A673 (cell line): ENCODE measurements at regions not wholly inside any gene's neighbourhood (a gene's known extent, or its start where the extent isn't known, plus 50 kb on each side); places are given as distances from the start of the nearest gene placed in this dataset.

ENCODE experiments used
- BruUV-seq: library from RNA; stranded (reverse); fragments of 400-500 nt; replicated peaks from 2 replicates; lab custom pipeline; 2021; lab: Mats Ljungman, UMichigan
- CTCF ChIA-PET: fragments of 300-600 bp; sonication (Branson Sonifier 250); formaldehyde crosslinking; loops from one replicate; lab custom pipeline; 2022; ENCODE audit warnings: antibody characterized with exemption; lab: Charles Lee
- POLR2A ChIA-PET: fragments of 300-600 bp; sonication (Branson Sonifier 250); formaldehyde crosslinking; loops from one replicate; lab custom pipeline; 2022; ENCODE audit warnings: antibody characterized with exemption; ENCODE audit not compliant: low non-redundant PET; lab: Charles Lee
- DNase-seq: peaks from one replicate; pipeline ENCODE4 v3.0.0-alpha.2; 2015; ENCODE audit warnings: low spot score
- H3K27ac ChIP-seq: fragments of 200-600 bp; sonication (generic); 2 replicates; pipeline ENCODE4 v1.5.1; 2016; ENCODE audit warnings: mixed run types, low read depth, mild to moderate bottlenecking, mixed read lengths, antibody characterized with exemption, low read length; ENCODE audit not compliant: poor library complexity, severe bottlenecking
- H3K27me3 ChIP-seq: fragments of 200-600 bp; sonication (generic); replicated peaks from 2 replicates; pipeline ENCODE4 v1.6.1; 2017; ENCODE audit warnings: mixed run types, low read depth, mild to moderate bottlenecking, mixed read lengths, antibody characterized with exemption, low read length; ENCODE audit not compliant: insufficient read depth, poor library complexity
- H3K36me3 ChIP-seq: fragments of 200-600 bp; sonication (generic); 2 replicates; pipeline ENCODE4 v1.6.1; 2016; ENCODE audit warnings: mixed run types, mild to moderate bottlenecking, mixed read lengths, antibody characterized with exemption, low read length; ENCODE audit not compliant: insufficient read depth, poor library complexity, severe bottlenecking
- H3K4me1 ChIP-seq: fragments of 200-600 bp; sonication (generic); 2 replicates; pipeline ENCODE4 v1.6.1; 2017; ENCODE audit warnings: mixed run types, mild to moderate bottlenecking, mixed read lengths, antibody characterized with exemption, low read length; ENCODE audit not compliant: insufficient read depth, poor library complexity, severe bottlenecking
- H3K4me3 ChIP-seq: fragments of 200-600 bp; sonication (generic); 2 replicates; pipeline ENCODE4 v1.5.1; 2016; ENCODE audit warnings: low read depth, mixed run types, mild to moderate bottlenecking, mixed read lengths, low read length; ENCODE audit not compliant: poor library complexity, severe bottlenecking
- H3K9me3 ChIP-seq: fragments of 200-600 bp; sonication (generic); 2 replicates; pipeline ENCODE4 v1.6.1; 2016; ENCODE audit warnings: mixed run types, low read depth, mild to moderate bottlenecking, mixed read lengths, antibody characterized with exemption, low read length; ENCODE audit not compliant: poor library complexity, severe bottlenecking
- EZH2 ChIP-seq: fragments of 200-600 bp; sonication (generic); IDR thresholded peaks from 2 replicates; pipeline ENCODE4 v1.6.1; 2017; ENCODE audit warnings: borderline replicate concordance, low read depth, mild to moderate bottlenecking, mixed read lengths, antibody characterized with exemption, low read length; ENCODE audit not compliant: poor library complexity, severe bottlenecking
- intact Hi-C: fragments of 100-400 bp; cut with micrococcal nuclease; formaldehyde crosslinking; loops from one replicate; pipeline ENCODE4 v1.10.0; 2022; ENCODE audit not compliant: unreplicated experiment
- TF ChIP-seq, protein P1 (sequence below): fragments of 300-800, 200-600 bp; sonication (generic); conservative IDR thresholded peaks from 2 replicates; pipeline ENCODE4 v1.5.1; 2017; ENCODE audit warnings: low read depth, mild to moderate bottlenecking, antibody characterized with exemption, low read length, moderate library complexity, mixed read lengths

DNA sequence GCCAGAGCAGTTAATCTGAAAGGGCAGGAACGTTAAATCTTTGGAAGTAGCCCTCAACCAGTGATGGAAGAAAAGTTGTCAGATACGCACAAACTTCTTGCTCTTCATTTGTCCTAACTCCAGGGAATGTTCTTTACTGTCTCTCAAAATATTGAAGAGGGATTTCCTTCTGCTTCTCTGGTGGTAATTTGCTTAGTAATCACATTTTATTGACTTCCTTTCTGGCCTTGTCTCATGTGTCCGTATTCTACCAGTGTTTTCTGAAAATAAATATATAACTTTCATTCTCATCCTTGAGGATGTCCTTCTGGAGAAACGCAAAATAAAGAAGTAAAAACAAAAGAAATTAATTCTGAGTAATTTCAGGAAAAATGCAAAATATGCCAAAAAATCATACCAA is 282.1 kb downstream of the CYLC2 start:
- Histone ChIP-seq H3K9me3 (peaks cover 9% of the 10 kb centered on the region), H3K4me1 (no peaks in the 10 kb centered on the region), H3K4me3 (no peak overlapping the region), H3K27me3 (no peaks in the 10 kb centered on the region), H3K36me3 (no peaks in the 10 kb centered on the region), H3K27ac (no peak overlapping the region)
- intact Hi-C loops: no loop called here
- TF ChIP-seq, protein P1, sequence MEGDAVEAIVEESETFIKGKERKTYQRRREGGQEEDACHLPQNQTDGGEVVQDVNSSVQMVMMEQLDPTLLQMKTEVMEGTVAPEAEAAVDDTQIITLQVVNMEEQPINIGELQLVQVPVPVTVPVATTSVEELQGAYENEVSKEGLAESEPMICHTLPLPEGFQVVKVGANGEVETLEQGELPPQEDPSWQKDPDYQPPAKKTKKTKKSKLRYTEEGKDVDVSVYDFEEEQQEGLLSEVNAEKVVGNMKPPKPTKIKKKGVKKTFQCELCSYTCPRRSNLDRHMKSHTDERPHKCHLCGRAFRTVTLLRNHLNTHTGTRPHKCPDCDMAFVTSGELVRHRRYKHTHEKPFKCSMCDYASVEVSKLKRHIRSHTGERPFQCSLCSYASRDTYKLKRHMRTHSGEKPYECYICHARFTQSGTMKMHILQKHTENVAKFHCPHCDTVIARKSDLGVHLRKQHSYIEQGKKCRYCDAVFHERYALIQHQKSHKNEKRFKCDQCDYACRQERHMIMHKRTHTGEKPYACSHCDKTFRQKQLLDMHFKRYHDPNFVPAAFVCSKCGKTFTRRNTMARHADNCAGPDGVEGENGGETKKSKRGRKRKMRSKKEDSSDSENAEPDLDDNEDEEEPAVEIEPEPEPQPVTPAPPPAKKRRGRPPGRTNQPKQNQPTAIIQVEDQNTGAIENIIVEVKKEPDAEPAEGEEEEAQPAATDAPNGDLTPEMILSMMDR: no peak
- no peak for TF ChIP-seq EZH2
- ChIA-PET POLR2A (no interaction called here), CTCF (no interaction called here)
- BruUV-seq: no TSS peak
- no peak for DNase-seq

DNA sequence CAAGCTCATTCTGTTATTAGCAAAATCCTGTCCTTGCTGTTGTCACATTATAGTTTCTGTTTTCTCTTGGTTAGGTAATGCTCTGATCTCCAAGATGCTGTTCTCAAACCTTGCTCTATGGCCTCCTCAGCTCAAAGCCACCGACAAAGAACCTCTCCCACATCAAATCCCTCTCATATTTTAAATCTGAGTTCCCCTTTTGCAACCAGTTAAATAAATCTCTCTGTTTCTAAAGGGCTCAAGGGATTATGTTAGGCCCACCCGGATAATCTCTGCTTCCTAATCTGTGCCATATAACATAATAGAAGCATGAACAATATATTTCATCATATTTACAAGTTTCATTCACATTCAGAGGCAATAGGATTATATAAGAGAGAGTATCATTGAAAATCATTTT is 286.0 kb downstream of the CYLC2 start:
- Histone ChIP-seq H3K4me1 (no peaks in the 10 kb centered on the region), H3K9me3 (peaks cover 3% of the 10 kb centered on the region), H3K27ac (no peak overlapping the region), H3K36me3 (no peaks in the 10 kb centered on the region), H3K27me3 (no peaks in the 10 kb centered on the region), H3K4me3 (no peak overlapping the region)
- intact Hi-C loops: no loop called here
- ChIA-PET CTCF (no interaction called here), POLR2A (no interaction called here)
- DNase-seq: no peak
- no TSS peak for BruUV-seq
- TF ChIP-seq, protein P1: no peak
- TF ChIP-seq EZH2: no peak

DNA sequence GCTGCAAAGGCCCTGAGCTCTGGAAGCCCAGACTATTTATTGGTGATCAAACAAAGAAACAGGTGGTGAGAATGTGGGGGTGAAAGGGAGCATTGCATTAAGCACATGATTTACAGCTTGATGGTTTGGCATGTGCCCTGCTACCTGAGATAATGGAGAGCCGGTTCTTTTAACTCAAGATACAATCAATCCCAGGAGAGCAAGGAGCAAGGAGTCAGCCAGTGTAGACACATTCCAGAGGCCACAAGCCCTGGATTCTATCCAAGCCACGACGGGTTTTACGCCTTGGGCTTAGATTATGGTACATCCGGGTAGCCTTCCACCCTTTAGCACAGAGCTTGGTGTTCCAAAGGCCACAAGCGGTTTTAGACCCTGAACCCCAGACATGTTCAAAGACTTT is 292.2 kb downstream of the CYLC2 start:
- Histone ChIP-seq H3K27ac (no peak overlapping the region), H3K4me3 (no peak overlapping the region), H3K4me1 (no peaks in the 10 kb centered on the region), H3K9me3 (no peaks in the 10 kb centered on the region), H3K36me3 (no peaks in the 10 kb centered on the region), H3K27me3 (no peaks in the 10 kb centered on the region)
- no peak for DNase-seq
- no TSS peak for BruUV-seq
- ChIA-PET CTCF (no interaction called here), POLR2A (no interaction called here)
- no peak for TF ChIP-seq EZH2
- TF ChIP-seq, protein P1: no peak
- intact Hi-C loops: no loop called here
